ENCODE measurements at regions not wholly inside any gene's neighbourhood (a gene's known extent, or its start where the extent isn't known, plus 50 kb on each side); places are given as distances from the start of the nearest gene placed in this dataset.
"Not testable (repeated sequence)": the region's sequence is repeated elsewhere in the genome, so short reads cannot be mapped to it uniquely, and the experiment has no call there.

- TF ChIP-seq ZBTB33 (IDR thresholded peaks at IDR 0.05; ENCODE audit: extremely low read depth, insufficient replicate concordance, low read length); POLR2AphosphoS5 (IDR thresholded peaks at IDR 0.05; ENCODE audit: low read depth, low read length); POLR2A (IDR thresholded peaks at IDR 0.05; ENCODE audit: borderline replicate concordance, extremely low read depth, insufficient read depth, insufficient read length); CTCF (IDR thresholded peaks at IDR 0.05 in 2 of 3, conservative IDR thresholded peaks at IDR 0.05 in 1 of 3; ENCODE audit: borderline replicate concordance in 1 of 3, insufficient read depth in 1 of 3, low read depth in 2 of 3, low read length in 2 of 3); REST (IDR thresholded peaks at IDR 0.05; ENCODE audit: low read depth); JUND (IDR thresholded peaks at IDR 0.05); EZH2 (IDR thresholded peaks at IDR 0.05); ZFX (IDR thresholded peaks at IDR 0.05): not testable (repeated sequence)
- TF ChIP-seq, protein P1, sequence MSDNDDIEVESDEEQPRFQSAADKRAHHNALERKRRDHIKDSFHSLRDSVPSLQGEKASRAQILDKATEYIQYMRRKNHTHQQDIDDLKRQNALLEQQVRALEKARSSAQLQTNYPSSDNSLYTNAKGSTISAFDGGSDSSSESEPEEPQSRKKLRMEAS (IDR thresholded peaks at IDR 0.05), result not testable (repeated sequence)
Measured at GRCh38 chr2:87199228-87199627, 177.6 kb upstream of the PLGLB1 start.
